Liver (tissue), 3 donors: ENCODE measurements at regions not wholly inside any gene's neighbourhood (a gene's known extent, or its start where the extent isn't known, plus 50 kb on each side); places are given as distances from the start of the nearest gene placed in this dataset.

ENCODE experiments used
- ATF3 ChIP-seq: IDR thresholded peaks from 2 replicates; pipeline ENCODE4 v1.6.1; 2016; ENCODE audit warnings: antibody characterized with exemption
- CTCF ChIP-seq: fragments of 150-350 bp; IDR thresholded peaks from 2 replicates; pipeline ENCODE4 v1.5.1; 2017; ENCODE audit warnings: improper control_type of control experiment, low read depth, low read length; ENCODE audit not compliant: missing input control
- EGR1 ChIP-seq, 2 donors: IDR thresholded peaks; 2 replicates each; pipeline ENCODE4 v1.6.1; 2016 to 2018; ENCODE audit warnings: antibody characterized with exemption in 2 of 2, low read depth in 2 of 2
- FOXA2 ChIP-seq: IDR thresholded peaks from 2 replicates; pipeline ENCODE4 v1.6.1; 2016; ENCODE audit warnings: antibody characterized with exemption
- RAD21 ChIP-seq, 2 donors: IDR thresholded peaks; 2 replicates each; pipeline ENCODE4 v1.6.1; 2016; ENCODE audit warnings: antibody characterized with exemption in 2 of 2, mild to moderate bottlenecking in 2 of 2
- REST ChIP-seq: IDR thresholded peaks from 2 replicates; pipeline ENCODE4 v1.6.1; 2016; ENCODE audit warnings: antibody characterized with exemption, mild to moderate bottlenecking
- SP1 ChIP-seq: IDR thresholded peaks from 2 replicates; pipeline ENCODE4 v1.6.1; 2018; ENCODE audit warnings: antibody characterized with exemption, mild to moderate bottlenecking
- donor health status: healthy.
- donor health status: healthy.

- TF ChIP-seq CTCF (no peak), EGR1 (IDR thresholded peaks at IDR 0.05; ENCODE audit: low read depth in 2 of 2) (no peak), ATF3 (no peak), SP1 (no peak), RAD21 (IDR thresholded peaks at IDR 0.05) (no peak), FOXA2 (no peak), REST (no peak)
Observed at GRCh38 chr12:94771199-94771598, 120.8 kb upstream of the TMCC3 start.
